IPS-18a (cell line): ENCODE measurements at regions not wholly inside any gene's neighbourhood (a gene's known extent, or its start where the extent isn't known, plus 50 kb on each side); places are given as distances from the start of the nearest gene placed in this dataset.
"Not testable (repeated sequence)": the region's sequence is repeated elsewhere in the genome, so short reads cannot be mapped to it uniquely, and the experiment has no call there.

Experiments
- H3K27ac ChIP-seq: one replicate; pipeline ENCODE4 v1.5.1; 2013; ENCODE audit warnings: low read length
- H3K27me3 ChIP-seq: one replicate; pipeline ENCODE4 v1.6.1; 2013; ENCODE audit warnings: mild to moderate bottlenecking, low read length; ENCODE audit not compliant: control insufficient read depth, insufficient read depth
- H3K36me3 ChIP-seq: one replicate; pipeline ENCODE4 v1.6.1; 2013; ENCODE audit warnings: low read depth, low read length; ENCODE audit not compliant: control insufficient read depth
- H3K4me1 ChIP-seq: one replicate; pipeline ENCODE4 v1.6.1; 2013; ENCODE audit warnings: low read depth, low read length; ENCODE audit not compliant: control insufficient read depth
- H3K4me3 ChIP-seq: one replicate; pipeline ENCODE4 v1.5.1; 2013; ENCODE audit warnings: low read length
- H3K9ac ChIP-seq: one replicate; pipeline ENCODE4 v1.6.1; 2013; ENCODE audit warnings: mild to moderate bottlenecking, low read length, moderate library complexity
- H3K9me3 ChIP-seq: one replicate; pipeline ENCODE4 v1.6.1; 2013; ENCODE audit warnings: low read depth, low read length; ENCODE audit not compliant: control insufficient read depth

- H3K27me3 ChIP-seq: no peaks in the 10 kb centered on the region
- H3K9ac ChIP-seq: no peak overlapping the region
- no peak overlapping the region for H3K4me3 ChIP-seq
Measured at GRCh38 chr2:216756435-216756834, 61.1 kb upstream of the IGFBP5 start.

GRCh38 chr2:216754812-216755211 is 59.5 kb upstream of the IGFBP5 start:
- Histone ChIP-seq H3K36me3 (no peaks in the 10 kb centered on the region), H3K4me1 (no peaks in the 10 kb centered on the region), H3K9ac (no peak overlapping the region), H3K27me3 (no peaks in the 10 kb centered on the region), H3K4me3 (no peak overlapping the region), H3K27ac (no peak overlapping the region), H3K9me3 (no peaks in the 10 kb centered on the region)

More at GRCh38 chr2:216756435-216756834, 61.1 kb upstream of the IGFBP5 start:
- Histone ChIP-seq H3K27ac (no peak overlapping the region), H3K4me1 (no peaks in the 10 kb centered on the region), H3K36me3 (no peaks in the 10 kb centered on the region), H3K9me3 (no peaks in the 10 kb centered on the region)

- Histone ChIP-seq H3K36me3 (no peaks in the 10 kb centered on the region), H3K27me3 (no peaks in the 10 kb centered on the region), H3K4me1 (no peaks in the 10 kb centered on the region), H3K4me3 (no peak overlapping the region), H3K27ac (no peak overlapping the region), H3K9me3 (no peaks in the 10 kb centered on the region), H3K9ac (no peak overlapping the region)
Measured at GRCh38 chr2:216754336-216754735, 59.0 kb upstream of the IGFBP5 start.

- no peak overlapping the region for H3K27ac ChIP-seq
- no peaks in the 10 kb centered on the region for H3K4me1 ChIP-seq
- H3K9ac ChIP-seq: no peak overlapping the region
- H3K36me3 ChIP-seq: no peaks in the 10 kb centered on the region
- H3K9me3 ChIP-seq: no peaks in the 10 kb centered on the region
- H3K27me3 ChIP-seq: no peaks in the 10 kb centered on the region
- H3K4me3 ChIP-seq: no peak overlapping the region
Measured at GRCh38 chr2:216752855-216753505, 57.6 kb upstream of the IGFBP5 start.

GRCh38 chr2:216750750-216751149 is 55.4 kb upstream of the IGFBP5 start:
- not testable (repeated sequence) for H3K4me3 ChIP-seq, H3K36me3 ChIP-seq, H3K9ac ChIP-seq, H3K27me3 ChIP-seq, H3K9me3 ChIP-seq, H3K27ac ChIP-seq, H3K4me1 ChIP-seq

GRCh38 chr2:216746268-216746667 is 50.9 kb upstream of the IGFBP5 start:
- H3K27ac ChIP-seq, H3K27me3 ChIP-seq, H3K36me3 ChIP-seq, H3K4me1 ChIP-seq, H3K9ac ChIP-seq, H3K9me3 ChIP-seq, H3K4me3 ChIP-seq: not testable (repeated sequence)

GRCh38 chr2:216745453-216745852 is 50.1 kb upstream of the IGFBP5 start:
- H3K36me3 ChIP-seq: no peaks in the 10 kb centered on the region
- no peak overlapping the region for H3K4me3 ChIP-seq
- H3K27me3 ChIP-seq: no peaks in the 10 kb centered on the region
- no peak overlapping the region for H3K9ac ChIP-seq
- no peaks in the 10 kb centered on the region for H3K9me3 ChIP-seq
- H3K4me1 ChIP-seq: no peaks in the 10 kb centered on the region
- H3K27ac ChIP-seq: no peak overlapping the region
